ENCODE measurements at regions not wholly inside any gene's neighbourhood (a gene's known extent, or its start where the extent isn't known, plus 50 kb on each side); places are given as distances from the start of the nearest gene placed in this dataset.
"Not testable (repeated sequence)": the region's sequence is repeated elsewhere in the genome, so short reads cannot be mapped to it uniquely, and the experiment has no call there.

DNA sequence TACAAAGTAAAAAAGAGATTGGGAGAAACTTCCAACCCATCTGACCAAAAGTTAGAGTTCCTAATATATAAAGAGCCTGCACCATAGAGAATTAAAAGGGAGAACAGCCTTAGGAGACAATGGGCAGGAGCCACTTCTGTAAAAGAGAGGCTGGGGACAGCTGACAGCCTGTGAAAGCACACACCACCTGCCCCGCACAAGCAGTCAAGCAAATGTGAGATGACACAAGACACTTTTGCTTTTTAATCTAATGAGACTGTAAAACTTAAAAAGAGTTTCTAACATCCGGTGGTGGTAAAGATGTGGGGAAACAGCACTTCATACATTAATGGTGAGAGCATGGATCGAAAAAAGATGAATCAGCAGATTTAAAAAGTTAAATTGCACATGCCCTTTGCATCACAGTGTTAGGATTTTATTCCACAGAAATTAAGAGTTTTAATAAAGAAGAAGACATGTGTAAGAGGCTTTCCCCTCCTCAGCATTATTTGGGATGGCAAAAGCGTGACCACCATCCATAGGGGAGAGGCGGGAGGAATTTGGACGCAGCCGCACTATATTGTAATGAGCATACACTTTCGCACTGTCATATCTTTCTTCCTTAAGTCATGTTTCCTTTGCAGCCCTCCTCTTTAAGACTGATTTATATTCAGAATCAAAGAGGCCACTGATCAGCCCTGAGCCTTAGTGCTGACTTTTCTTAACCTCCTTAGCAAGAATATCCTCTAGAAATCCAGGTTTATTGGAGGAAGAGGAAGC is 322.2 kb upstream of the CHRNA7 start:
- TF ChIP-seq EZH2 (IDR thresholded peaks at IDR 0.05; ENCODE audit: insufficient read depth, poor library complexity, severe bottlenecking); EZH2phosphoT487 (IDR thresholded peaks at IDR 0.05; ENCODE audit: insufficient read depth, low read depth): not testable (repeated sequence)

All from GM23248 (cell line).